Transverse colon (tissue), 4 donors: ENCODE measurements at regions not wholly inside any gene's neighbourhood (a gene's known extent, or its start where the extent isn't known, plus 50 kb on each side); places are given as distances from the start of the nearest gene placed in this dataset.

Experiments used
- DNase-seq: peaks from one replicate; pipeline ENCODE4 v3.0.0-alpha.2; 2019
- H3K27ac ChIP-seq, 4 donors: fragments of 200-600 bp; sonication (generic); 2 replicates each; pipeline ENCODE4 v1.5.1; 2016 to 2018; ENCODE audit warnings: inconsistent platforms in 4 of 4
- H3K27me3 ChIP-seq: fragments of 200-600 bp; sonication (generic); 2 replicates; pipeline ENCODE4 v1.5.1; 2017; ENCODE audit warnings: inconsistent platforms
- H3K36me3 ChIP-seq, 4 donors: fragments of 200-600 bp; sonication (generic); 2 replicates each; pipeline ENCODE4 v1.5.1; 2017 to 2019; ENCODE audit warnings: inconsistent platforms in 4 of 4
- H3K4me1 ChIP-seq, 4 donors: fragments of 200-600 bp; sonication (generic); 2 replicates each; pipeline ENCODE4 v1.5.1; 2017 to 2020; ENCODE audit warnings: inconsistent platforms in 4 of 4
- H3K4me3 ChIP-seq, 4 donors: fragments of 200-600 bp; sonication (generic); 1 replicate in 1 of 4; 2 replicates in 3 of 4; pipeline versions ENCODE4 v1.5.1 to v1.6.1; 2017 to 2019; ENCODE audit warnings: inconsistent platforms in 4 of 4
- H3K9me3 ChIP-seq, 2 donors: fragments of 200-600 bp; sonication (generic); 2 replicates each; pipeline ENCODE4 v1.5.1; 2017 to 2019; ENCODE audit warnings: inconsistent platforms in 2 of 2
- EP300 ChIP-seq: sonication (generic); formaldehyde crosslinking; IDR thresholded peaks from one replicate; pipeline ENCODE4 v1.6.1; 2017; ENCODE audit warnings: antibody characterized with exemption, low read depth
- POLR2A ChIP-seq: fragments of 450-650 bp; IDR thresholded peaks from one replicate; pipeline ENCODE4 v1.6.1; 2016; ENCODE audit warnings: antibody characterized with exemption, mild to moderate bottlenecking, moderate library complexity
- POLR2AphosphoS5 ChIP-seq, 3 donors: sonication (generic); formaldehyde crosslinking; IDR thresholded peaks; one replicate each; pipeline ENCODE4 v1.6.1; 2016; ENCODE audit warnings: antibody characterized with exemption in 3 of 3
- WGBS, 2 donors: methylation state at CpG; one replicate each; pipeline ENCODE4 v1.1.5; 2018; ENCODE audit warnings: low coverage in 1 of 2; 5-methylcytosine and 5-hydroxymethylcytosine counted together
- in situ Hi-C, 4 donors: fragments of 200-750 bp; cut with MboI; loops; one replicate each; pipeline versions ENCODE4 v1.15.0 to v1.15.1; 2017; ENCODE audit warnings: low sequenced_read_pairs in 3 of 4, low pct_ligation_motif_present in 1 of 4, low pct_unique_long_range_greater_than_20kb in 1 of 4
- intact Hi-C: fragments of 100-400 bp; cut with DNase I; formaldehyde crosslinking; loops from one replicate; pipeline ENCODE4 v1.15.1; 2023; ENCODE audit warnings: low total_unique reads
- TF ChIP-seq, protein P1 (sequence below), 5 experiments: fragments of 200-600 bp in 3 of 5; fragments of 450-650 bp in 2 of 5; sonication (generic) in 3 of 5; IDR thresholded peaks; 1 replicate in 2 of 5; 2 replicates in 3 of 5; pipeline ENCODE4 v1.5.1; 2016 to 2017; ENCODE audit warnings: antibody characterized with exemption in 5 of 5, inconsistent platforms in 3 of 5, mild to moderate bottlenecking in 2 of 5, moderate library complexity in 1 of 5

DNA sequence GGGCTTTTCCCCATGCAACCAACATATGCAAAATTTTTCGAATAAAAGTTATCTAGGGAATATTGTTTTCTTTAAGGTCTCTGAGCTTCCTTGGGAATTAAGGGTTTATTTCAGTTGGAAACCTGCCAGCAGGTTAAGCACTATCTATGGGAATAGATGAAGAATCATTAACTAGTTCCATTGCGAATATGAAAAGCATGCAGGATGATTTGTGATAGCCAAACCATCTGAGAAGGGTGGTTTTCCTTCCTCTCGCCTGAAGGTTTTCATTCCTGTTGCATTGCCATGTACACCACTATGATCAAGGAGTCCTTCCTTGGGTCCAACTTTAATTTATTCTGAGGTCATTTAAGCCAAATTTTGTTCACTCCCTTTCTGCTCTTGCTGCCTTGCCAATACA lies 184.9 kb downstream of the NR2F2 start:
- no peaks in the 10 kb centered on the region for H3K4me1 ChIP-seq
- no peak overlapping the region for H3K27ac ChIP-seq
- H3K36me3 ChIP-seq = no peaks in the 10 kb centered on the region
- no peak for DNase-seq
- intact Hi-C loops = no loop called here
- WGBS, 2 donors = 41 to 44% methylated on average over 3 of the region's 3 CpGs
- no peaks in the 10 kb centered on the region for H3K27me3 ChIP-seq
- in situ Hi-C loops = no loop called here
- H3K9me3 ChIP-seq = peaks cover 0 to 4% of the 10 kb centered on the region in 2 donors
- TF ChIP-seq EP300 (no peak), POLR2A (no peak), POLR2AphosphoS5 (IDR thresholded peaks at IDR 0.05) (no peak)
- TF ChIP-seq, protein P1, sequence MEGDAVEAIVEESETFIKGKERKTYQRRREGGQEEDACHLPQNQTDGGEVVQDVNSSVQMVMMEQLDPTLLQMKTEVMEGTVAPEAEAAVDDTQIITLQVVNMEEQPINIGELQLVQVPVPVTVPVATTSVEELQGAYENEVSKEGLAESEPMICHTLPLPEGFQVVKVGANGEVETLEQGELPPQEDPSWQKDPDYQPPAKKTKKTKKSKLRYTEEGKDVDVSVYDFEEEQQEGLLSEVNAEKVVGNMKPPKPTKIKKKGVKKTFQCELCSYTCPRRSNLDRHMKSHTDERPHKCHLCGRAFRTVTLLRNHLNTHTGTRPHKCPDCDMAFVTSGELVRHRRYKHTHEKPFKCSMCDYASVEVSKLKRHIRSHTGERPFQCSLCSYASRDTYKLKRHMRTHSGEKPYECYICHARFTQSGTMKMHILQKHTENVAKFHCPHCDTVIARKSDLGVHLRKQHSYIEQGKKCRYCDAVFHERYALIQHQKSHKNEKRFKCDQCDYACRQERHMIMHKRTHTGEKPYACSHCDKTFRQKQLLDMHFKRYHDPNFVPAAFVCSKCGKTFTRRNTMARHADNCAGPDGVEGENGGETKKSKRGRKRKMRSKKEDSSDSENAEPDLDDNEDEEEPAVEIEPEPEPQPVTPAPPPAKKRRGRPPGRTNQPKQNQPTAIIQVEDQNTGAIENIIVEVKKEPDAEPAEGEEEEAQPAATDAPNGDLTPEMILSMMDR (IDR thresholded peaks at IDR 0.05) = no peak
- no peak overlapping the region for H3K4me3 ChIP-seq

DNA sequence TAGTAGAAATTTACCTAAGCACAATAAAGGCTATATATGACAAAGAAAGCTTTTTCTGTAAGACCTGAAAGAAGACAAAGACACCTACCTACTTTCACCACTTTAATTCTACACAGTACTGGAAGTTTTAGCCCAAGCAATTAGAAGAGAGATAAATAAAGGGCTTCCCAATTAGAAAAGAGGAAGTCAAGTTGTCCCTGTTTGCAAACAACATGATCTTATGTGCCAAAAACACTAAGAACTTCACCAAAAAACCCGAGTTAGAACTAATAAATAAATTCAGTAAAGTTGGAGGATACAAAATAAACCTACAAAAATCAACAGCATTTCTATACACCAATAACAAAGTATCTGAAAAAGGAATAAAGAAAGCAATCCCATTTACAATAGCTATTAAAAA lies 190.9 kb downstream of the NR2F2 start:
- TF ChIP-seq, protein P1 (IDR thresholded peaks at IDR 0.05) = no peak
- no peak for TF ChIP-seq EP300
- no peak for TF ChIP-seq POLR2AphosphoS5 (IDR thresholded peaks at IDR 0.05)
- no peak for DNase-seq
- Histone ChIP-seq H3K27ac (no peak overlapping the region), H3K27me3 (no peaks in the 10 kb centered on the region), H3K4me3 (no peak overlapping the region), H3K36me3 (no peaks in the 10 kb centered on the region), H3K4me1 (no peaks in the 10 kb centered on the region), H3K9me3 (peaks cover 0 to 13% of the 10 kb centered on the region in 2 donors)
- in situ Hi-C loops = no loop called here
- 25 to 63% methylated on average over 1 of the region's 1 CpG for WGBS, 2 donors
- intact Hi-C loops = no loop called here

DNA sequence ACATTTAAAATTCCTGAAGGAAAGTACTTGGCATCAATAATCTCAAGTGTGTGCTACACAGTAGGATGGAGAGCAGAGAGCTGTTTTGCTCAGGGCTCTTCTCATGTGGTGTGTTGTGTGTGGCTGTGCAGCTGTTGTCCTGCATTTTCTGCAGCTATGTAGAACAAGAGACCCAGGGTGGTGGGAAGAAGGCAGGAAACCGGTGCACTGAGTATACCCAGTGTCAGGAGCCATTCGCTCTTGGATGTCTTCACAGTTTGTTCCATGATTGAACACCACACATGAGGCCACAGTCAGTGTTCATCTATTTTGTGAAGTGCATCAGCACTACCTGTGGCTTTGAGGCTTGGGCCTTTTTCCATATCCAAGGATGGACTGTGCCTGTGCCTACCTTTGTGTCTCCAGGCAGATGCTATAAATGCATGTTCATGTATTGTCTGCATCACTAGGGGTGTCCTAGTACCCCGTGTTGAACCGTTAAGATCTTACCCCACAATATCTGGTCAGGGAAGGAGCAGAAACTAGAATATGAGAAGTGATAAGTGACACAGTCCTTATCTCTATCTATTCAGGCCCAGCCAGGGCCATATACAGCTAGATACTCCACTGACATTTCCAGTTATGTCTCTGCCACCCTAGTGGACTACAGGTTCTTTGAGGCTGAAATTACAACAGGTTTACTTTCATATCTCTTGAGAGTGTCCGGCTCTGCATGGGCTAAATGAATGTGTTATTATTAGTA lies 194.3 kb downstream of the NR2F2 start:
- Histone ChIP-seq H3K27me3 (no peaks in the 10 kb centered on the region), H3K4me1 (no peaks in the 10 kb centered on the region), H3K4me3 (no peak overlapping the region), H3K9me3 (peaks cover 0 to 9% of the 10 kb centered on the region in 2 donors), H3K36me3 (no peaks in the 10 kb centered on the region), H3K27ac (no peak overlapping the region)
- in situ Hi-C loops = no loop called here
- DNase-seq = no peak
- WGBS, 2 donors = 69 to 70% methylated on average over 2 to 5 of the region's 5 CpGs
- intact Hi-C loops = loop anchor here (5.0 kb wide), 1 partner anchor 93 kb away; no protein-coding TSS in a partner anchor
- no peak for TF ChIP-seq POLR2AphosphoS5 (IDR thresholded peaks at IDR 0.05)
- TF ChIP-seq POLR2A = no peak
- TF ChIP-seq, protein P1 (IDR thresholded peaks at IDR 0.05) = no peak
- TF ChIP-seq EP300 = no peak

DNA sequence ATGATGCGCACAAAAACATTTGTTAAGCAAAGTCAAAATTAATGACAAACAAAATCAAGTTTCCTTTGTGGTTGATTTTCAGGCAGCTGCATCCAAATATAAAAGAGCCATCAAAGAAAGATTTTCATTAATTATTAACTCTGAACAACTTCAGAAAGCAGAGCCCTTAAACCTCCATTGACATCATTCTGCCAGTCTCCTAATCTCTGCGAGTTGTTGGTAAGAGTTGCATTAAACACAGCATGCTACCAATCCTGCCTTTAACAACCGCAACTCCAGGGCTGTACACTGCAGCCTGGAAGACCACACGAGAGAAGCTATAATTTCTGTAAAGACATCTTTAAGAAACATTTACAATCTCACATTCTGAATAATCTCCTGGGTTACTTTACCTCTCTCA lies 204.6 kb downstream of the NR2F2 start:
- H3K27ac ChIP-seq = no peak overlapping the region
- WGBS, 2 donors = 43 to 68% methylated on average over 4 of the region's 4 CpGs
- no peak overlapping the region for H3K4me3 ChIP-seq
- H3K9me3 ChIP-seq = no peaks in the 10 kb centered on the region
- no peak for DNase-seq
- in situ Hi-C loops = no loop called here
- TF ChIP-seq EP300 (no peak), POLR2AphosphoS5 (IDR thresholded peaks at IDR 0.05) (no peak), POLR2A (no peak)
- TF ChIP-seq, protein P1 (IDR thresholded peaks at IDR 0.05) = no peak
- peaks cover 17% of the 10 kb centered on the region for H3K27me3 ChIP-seq
- H3K4me1 ChIP-seq = no peaks in the 10 kb centered on the region
- intact Hi-C loops = no loop called here
- no peaks in the 10 kb centered on the region for H3K36me3 ChIP-seq
